Osteocyte (in vitro differentiated cells): ENCODE measurements at regions not wholly inside any gene's neighbourhood (a gene's known extent, or its start where the extent isn't known, plus 50 kb on each side); places are given as distances from the start of the nearest gene placed in this dataset.
"Not testable (repeated sequence)": the region's sequence is repeated elsewhere in the genome, so short reads cannot be mapped to it uniquely, and the experiment has no call there.

ENCODE experiments used
- DNase-seq: peaks from one replicate; pipeline ENCODE4 v3.0.0; 2021; ENCODE audit warnings: mixed read lengths; ENCODE audit not compliant: unreplicated experiment; ENCODE audit errors: extremely low spot score
- H3K27ac Mint-ChIP-seq: one replicate; pipeline ENCODE4 v1.8.0; 2021; ENCODE audit warnings: mild to moderate bottlenecking, mixed read lengths; ENCODE audit not compliant: unreplicated experiment
- H3K27me3 Mint-ChIP-seq: one replicate; pipeline ENCODE4 v1.8.0; 2021; ENCODE audit warnings: mixed read lengths; ENCODE audit not compliant: unreplicated experiment
- H3K36me3 Mint-ChIP-seq: one replicate; pipeline ENCODE4 v1.8.0; 2021; ENCODE audit warnings: mixed read lengths; ENCODE audit not compliant: unreplicated experiment
- H3K4me1 Mint-ChIP-seq: one replicate; pipeline ENCODE4 v1.8.0; 2021; ENCODE audit warnings: mixed read lengths; ENCODE audit not compliant: unreplicated experiment
- H3K4me3 Mint-ChIP-seq: one replicate; pipeline ENCODE4 v1.8.0; 2021; ENCODE audit warnings: mild to moderate bottlenecking, moderate library complexity, mixed read lengths; ENCODE audit not compliant: unreplicated experiment
- H3K9me3 Mint-ChIP-seq: one replicate; pipeline ENCODE4 v1.8.0; 2021; ENCODE audit warnings: mixed read lengths; ENCODE audit not compliant: unreplicated experiment
- TF ChIP-seq, protein P1 (sequence below): fragments of 200-600 bp; sonication (generic); IDR thresholded peaks from 2 replicates; pipeline ENCODE4 v1.5.0; 2021; ENCODE audit warnings: antibody characterized with exemption, mild to moderate bottlenecking, moderate library complexity

DNA sequence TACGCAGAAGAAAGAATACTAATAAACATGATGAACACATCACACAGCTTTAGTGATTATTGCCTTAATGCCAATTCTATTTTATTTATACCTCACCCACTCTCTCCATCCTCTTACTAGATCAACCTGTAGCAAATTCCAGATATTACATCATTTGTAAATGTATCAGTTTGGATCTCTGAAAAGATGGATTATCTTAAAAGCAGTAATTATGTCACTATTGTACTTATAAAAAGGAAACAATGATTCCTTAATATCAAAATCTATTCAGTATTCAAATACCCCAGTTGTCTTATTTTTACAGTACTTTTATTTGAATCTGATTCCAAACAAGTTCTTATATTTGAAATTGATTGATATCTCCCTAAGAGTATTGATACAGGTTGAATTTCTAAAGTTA, 892.8 kb upstream of the MDGA2 start:
- Mint-ChIP-seq H3K27me3 (no peaks in the 10 kb centered on the region), H3K4me1 (no peaks in the 10 kb centered on the region), H3K9me3 (peaks cover 19% of the 10 kb centered on the region), H3K36me3 (peaks cover 4% of the 10 kb centered on the region), H3K4me3 (no peak overlapping the region), H3K27ac (no peak overlapping the region)
- DNase-seq, result no peak
- TF ChIP-seq, protein P1, sequence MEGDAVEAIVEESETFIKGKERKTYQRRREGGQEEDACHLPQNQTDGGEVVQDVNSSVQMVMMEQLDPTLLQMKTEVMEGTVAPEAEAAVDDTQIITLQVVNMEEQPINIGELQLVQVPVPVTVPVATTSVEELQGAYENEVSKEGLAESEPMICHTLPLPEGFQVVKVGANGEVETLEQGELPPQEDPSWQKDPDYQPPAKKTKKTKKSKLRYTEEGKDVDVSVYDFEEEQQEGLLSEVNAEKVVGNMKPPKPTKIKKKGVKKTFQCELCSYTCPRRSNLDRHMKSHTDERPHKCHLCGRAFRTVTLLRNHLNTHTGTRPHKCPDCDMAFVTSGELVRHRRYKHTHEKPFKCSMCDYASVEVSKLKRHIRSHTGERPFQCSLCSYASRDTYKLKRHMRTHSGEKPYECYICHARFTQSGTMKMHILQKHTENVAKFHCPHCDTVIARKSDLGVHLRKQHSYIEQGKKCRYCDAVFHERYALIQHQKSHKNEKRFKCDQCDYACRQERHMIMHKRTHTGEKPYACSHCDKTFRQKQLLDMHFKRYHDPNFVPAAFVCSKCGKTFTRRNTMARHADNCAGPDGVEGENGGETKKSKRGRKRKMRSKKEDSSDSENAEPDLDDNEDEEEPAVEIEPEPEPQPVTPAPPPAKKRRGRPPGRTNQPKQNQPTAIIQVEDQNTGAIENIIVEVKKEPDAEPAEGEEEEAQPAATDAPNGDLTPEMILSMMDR, result no peak

DNA sequence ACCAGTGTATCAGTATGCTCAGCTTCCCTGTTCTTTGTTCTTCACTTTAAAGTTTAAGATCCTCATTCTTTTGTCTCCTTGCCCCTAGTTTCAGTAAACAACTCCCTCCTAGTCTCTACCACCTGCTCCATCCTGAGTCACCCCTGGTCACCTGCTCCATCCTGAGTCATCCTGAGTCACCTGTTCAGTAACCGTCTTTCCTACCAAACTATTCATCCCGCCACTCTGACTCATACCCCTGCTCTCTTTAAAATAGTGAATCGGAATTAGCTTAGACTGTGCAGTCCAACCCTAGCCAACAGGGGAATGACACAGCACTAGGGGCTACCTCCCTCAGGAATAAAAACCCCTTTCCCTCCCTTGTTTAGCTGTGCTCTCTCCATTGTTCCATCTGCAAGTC, 888.1 kb upstream of the MDGA2 start:
- H3K27me3 Mint-ChIP-seq, result no peaks in the 10 kb centered on the region
- DNase-seq, result no peak
- H3K4me3 Mint-ChIP-seq, result no peak overlapping the region
- H3K36me3 Mint-ChIP-seq, result peaks cover 4% of the 10 kb centered on the region
- H3K9me3 Mint-ChIP-seq, result peaks cover 23% of the 10 kb centered on the region
- peaks cover 4% of the 10 kb centered on the region for H3K4me1 Mint-ChIP-seq
- H3K27ac Mint-ChIP-seq, result no peak overlapping the region
- TF ChIP-seq, protein P1, result no peak

DNA sequence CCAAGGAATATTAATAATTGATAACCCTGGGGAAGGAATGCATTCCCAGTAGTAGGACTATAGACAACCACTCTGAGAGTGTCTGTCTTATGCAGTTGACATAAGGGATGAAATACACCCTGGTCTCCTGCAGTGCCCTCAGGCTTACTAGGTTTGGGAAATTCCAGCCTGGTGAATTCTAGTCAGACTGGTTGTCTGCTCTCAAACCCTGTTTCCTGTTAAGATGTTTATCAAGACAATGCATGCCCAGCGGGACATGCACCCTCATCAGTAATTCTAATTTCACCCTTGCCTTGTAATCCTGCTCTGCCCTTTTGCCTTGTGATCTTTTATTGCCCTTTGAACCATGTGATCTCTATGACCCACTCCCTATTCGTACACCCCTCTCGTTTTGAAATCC, 886.0 kb upstream of the MDGA2 start:
- not testable (repeated sequence) for H3K4me1 Mint-ChIP-seq, DNase-seq, H3K27me3 Mint-ChIP-seq, H3K27ac Mint-ChIP-seq, H3K36me3 Mint-ChIP-seq, H3K4me3 Mint-ChIP-seq
- peaks cover 26% of the 10 kb centered on the region for H3K9me3 Mint-ChIP-seq

DNA sequence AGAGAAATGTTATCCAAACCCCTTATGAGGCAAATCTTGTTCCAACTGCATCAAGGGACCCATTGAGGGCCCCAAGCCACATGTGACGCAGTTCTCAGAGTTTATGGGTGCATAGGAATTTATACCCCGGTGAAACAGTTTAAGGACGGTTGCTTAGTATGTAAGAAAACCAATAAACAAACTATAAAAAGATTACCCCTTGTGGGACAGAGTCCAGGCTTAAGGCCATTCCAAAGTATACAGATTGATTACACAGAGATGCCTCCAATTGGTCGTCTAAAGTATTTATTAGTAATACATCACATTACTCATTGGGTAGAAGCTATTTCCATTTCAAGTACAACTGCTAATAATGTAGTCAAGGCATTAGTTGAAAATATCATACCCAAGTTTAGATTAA, 885.0 kb upstream of the MDGA2 start:
- no peak overlapping the region for H3K4me3 Mint-ChIP-seq
- H3K9me3 Mint-ChIP-seq, result peaks cover 26% of the 10 kb centered on the region
- TF ChIP-seq, protein P1, result no peak
- H3K27me3 Mint-ChIP-seq, result no peaks in the 10 kb centered on the region
- peaks cover 4% of the 10 kb centered on the region for H3K36me3 Mint-ChIP-seq
- DNase-seq, result no peak
- H3K27ac Mint-ChIP-seq, result no peak overlapping the region
- peaks cover 4% of the 10 kb centered on the region for H3K4me1 Mint-ChIP-seq

DNA sequence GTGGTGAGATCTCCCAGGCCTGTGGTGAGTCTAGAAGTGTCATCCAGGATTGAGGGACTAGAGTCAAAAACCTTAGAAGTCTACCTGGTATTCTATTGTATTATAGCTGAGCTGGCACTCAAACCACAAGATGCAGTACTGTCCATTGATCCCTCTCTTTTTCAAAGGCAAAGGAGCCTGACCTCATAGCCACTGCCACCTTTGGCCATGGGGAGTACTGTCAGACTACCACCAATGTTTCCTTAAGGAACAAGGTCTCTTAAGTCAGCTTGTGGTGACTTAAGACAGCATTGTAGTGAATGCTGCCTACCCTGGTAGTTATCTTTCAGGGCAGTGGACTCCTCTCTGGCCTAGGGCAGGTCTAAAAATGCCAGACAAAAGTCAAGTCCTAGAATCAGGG, 878.0 kb upstream of the MDGA2 start:
- H3K4me1 Mint-ChIP-seq, result no peaks in the 10 kb centered on the region

More for the DNA sequence above, 878.0 kb upstream of the MDGA2 start:
- TF ChIP-seq, protein P1, result no peak
- no peak for DNase-seq
- Mint-ChIP-seq H3K9me3 (peaks cover 3% of the 10 kb centered on the region), H3K27ac (no peak overlapping the region), H3K4me3 (no peak overlapping the region), H3K36me3 (no peaks in the 10 kb centered on the region), H3K27me3 (no peaks in the 10 kb centered on the region)
